HG03135 (cell line): ENCODE measurements at regions not wholly inside any gene's neighbourhood (a gene's known extent, or its start where the extent isn't known, plus 50 kb on each side); places are given as distances from the start of the nearest gene placed in this dataset.

ENCODE experiments used
- ATAC-seq: cut with Tn5 transposase; IDR thresholded peaks from one replicate; pipeline ENCODE4 v1.9.1; 2021; ENCODE audit warnings: mild to moderate bottlenecking, moderate library complexity; ENCODE audit not compliant: unreplicated experiment

- no peak for ATAC-seq
Observed at GRCh38 chr16:87252269-87252970, 64.8 kb downstream of the C16orf95 start.
